ENCODE measurements at regions not wholly inside any gene's neighbourhood (a gene's known extent, or its start where the extent isn't known, plus 50 kb on each side); places are given as distances from the start of the nearest gene placed in this dataset.

DNA sequence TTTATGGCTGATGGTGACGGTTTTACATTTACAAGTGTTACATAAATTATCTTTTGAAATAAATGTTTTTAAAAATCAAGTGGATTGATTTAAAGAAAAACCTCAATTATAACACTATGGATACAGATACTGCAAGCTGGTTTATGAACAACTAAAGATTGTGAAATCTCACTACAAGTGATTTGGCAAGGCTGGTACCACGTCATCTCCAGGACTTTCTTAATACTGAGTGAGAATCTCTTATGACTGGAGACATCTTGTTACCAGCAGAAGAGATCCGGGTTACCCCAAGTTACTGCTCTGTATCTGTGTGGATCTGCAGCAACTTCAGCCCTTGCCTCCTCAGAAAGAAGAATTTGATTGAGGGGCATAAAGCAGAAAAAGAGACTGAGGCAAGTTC, 452.9 kb downstream of the MN1 start:
- intact Hi-C loops (cut with DNase I): no loop called here
- Histone ChIP-seq H3K27ac (no peak overlapping the region), H3K36me3 (replicated peaks in 1 of 2) (no peaks in the 10 kb centered on the region), H3K4me1 (replicated peaks in 1 of 2) (no peaks in the 10 kb centered on the region), H3K9me3 (replicated peaks in 1 of 3) (no peaks in the 10 kb centered on the region), H3K4me3 (no peak overlapping the region), H3K27me3 (peaks cover 4% of the 10 kb centered on the region)
- WGBS, 4 donors: 66 to 76% (median 70%) methylated on average over 3 of the region's 3 CpGs
- no peak for DNase-seq
- TF ChIP-seq, protein P1, sequence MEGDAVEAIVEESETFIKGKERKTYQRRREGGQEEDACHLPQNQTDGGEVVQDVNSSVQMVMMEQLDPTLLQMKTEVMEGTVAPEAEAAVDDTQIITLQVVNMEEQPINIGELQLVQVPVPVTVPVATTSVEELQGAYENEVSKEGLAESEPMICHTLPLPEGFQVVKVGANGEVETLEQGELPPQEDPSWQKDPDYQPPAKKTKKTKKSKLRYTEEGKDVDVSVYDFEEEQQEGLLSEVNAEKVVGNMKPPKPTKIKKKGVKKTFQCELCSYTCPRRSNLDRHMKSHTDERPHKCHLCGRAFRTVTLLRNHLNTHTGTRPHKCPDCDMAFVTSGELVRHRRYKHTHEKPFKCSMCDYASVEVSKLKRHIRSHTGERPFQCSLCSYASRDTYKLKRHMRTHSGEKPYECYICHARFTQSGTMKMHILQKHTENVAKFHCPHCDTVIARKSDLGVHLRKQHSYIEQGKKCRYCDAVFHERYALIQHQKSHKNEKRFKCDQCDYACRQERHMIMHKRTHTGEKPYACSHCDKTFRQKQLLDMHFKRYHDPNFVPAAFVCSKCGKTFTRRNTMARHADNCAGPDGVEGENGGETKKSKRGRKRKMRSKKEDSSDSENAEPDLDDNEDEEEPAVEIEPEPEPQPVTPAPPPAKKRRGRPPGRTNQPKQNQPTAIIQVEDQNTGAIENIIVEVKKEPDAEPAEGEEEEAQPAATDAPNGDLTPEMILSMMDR (IDR thresholded peaks at IDR 0.05): no peak
- no peak for TF ChIP-seq POLR2A (IDR thresholded peaks at IDR 0.05)

DNA sequence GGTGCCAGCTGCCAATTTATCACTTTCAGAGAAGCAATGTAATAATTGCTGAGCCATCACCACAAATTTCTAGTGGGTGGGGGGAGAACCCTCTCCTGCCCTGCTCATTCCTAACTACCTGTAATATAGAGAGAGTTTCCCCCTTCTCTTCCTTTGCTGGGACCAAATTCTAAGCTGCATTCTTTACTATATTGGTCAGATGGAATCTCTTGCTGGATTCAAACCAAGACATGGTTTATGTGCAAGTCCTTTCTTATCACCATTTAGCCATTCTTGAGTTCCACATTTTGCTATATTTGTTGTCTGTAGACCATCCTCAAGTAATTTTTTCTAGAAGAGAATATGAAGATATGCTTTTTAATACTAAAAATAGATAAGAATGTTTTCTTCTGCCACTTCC, 452.1 kb downstream of the MN1 start:
- DNase-seq: no peak
- H3K4me3 ChIP-seq: no peak overlapping the region
- H3K9me3 ChIP-seq (replicated peaks in 1 of 3): no peaks in the 10 kb centered on the region
- intact Hi-C loops (cut with DNase I): no loop called here
- no peaks in the 10 kb centered on the region for H3K4me1 ChIP-seq (replicated peaks in 1 of 2)
- TF ChIP-seq, protein P1 (IDR thresholded peaks at IDR 0.05): no peak
- no peak for TF ChIP-seq POLR2A (IDR thresholded peaks at IDR 0.05)
- no peak overlapping the region for H3K27ac ChIP-seq
- peaks cover 4% of the 10 kb centered on the region for H3K27me3 ChIP-seq
- H3K36me3 ChIP-seq (replicated peaks in 1 of 2): no peaks in the 10 kb centered on the region

DNA sequence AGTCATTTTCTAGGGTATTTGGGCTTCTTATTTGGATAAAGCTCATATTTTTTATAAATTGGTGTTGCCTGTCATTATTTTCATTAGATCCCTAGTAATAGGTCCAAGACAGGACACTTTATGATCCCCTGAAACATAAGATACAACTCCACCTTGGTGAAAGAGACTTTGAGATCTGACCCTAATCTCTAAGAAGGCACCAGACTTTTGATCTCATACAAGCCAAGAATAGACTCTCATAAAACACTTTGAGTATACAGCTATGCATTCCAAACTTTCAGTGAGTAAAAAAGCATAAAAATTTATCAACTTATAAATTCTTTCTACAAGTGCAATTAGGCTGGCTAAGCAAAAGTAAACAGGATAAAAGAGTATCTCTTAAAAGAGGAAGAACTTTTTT, 451.2 kb downstream of the MN1 start:
- TF ChIP-seq, protein P1 (IDR thresholded peaks at IDR 0.05): no peak
- TF ChIP-seq POLR2A (IDR thresholded peaks at IDR 0.05): no peak
- no peaks in the 10 kb centered on the region for H3K36me3 ChIP-seq (replicated peaks in 1 of 2)
- DNase-seq: no peak
- no peaks in the 10 kb centered on the region for H3K4me1 ChIP-seq (replicated peaks in 1 of 2)
- H3K27ac ChIP-seq: no peak overlapping the region
- intact Hi-C loops (cut with DNase I): no loop called here
- no peaks in the 10 kb centered on the region for H3K9me3 ChIP-seq (replicated peaks in 1 of 3)
- peaks cover 4% of the 10 kb centered on the region for H3K27me3 ChIP-seq
- no peak overlapping the region for H3K4me3 ChIP-seq

DNA sequence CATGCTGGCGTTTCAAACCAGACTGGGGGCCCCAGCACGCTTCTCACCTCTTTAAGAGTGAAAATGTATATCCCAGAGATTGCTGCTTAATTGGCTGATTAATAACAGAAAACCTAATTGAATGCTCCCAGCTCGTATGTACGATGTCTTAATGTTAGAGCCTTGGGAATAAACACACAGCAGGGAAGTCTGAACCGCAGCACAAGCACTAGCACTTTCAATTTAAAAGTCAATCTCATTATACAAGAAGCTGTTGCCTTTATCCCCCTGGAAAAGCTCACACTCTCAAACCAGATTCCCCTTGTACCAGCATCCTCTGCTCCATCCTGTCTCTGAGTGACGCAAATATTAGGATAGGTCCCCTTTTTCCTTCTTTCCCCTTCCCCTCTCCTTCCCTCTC, 449.1 kb downstream of the MN1 start:
- no peak for DNase-seq
- WGBS, 4 donors: 42 to 48% (median 46%) methylated on average over 6 of the region's 6 CpGs

More for the DNA sequence above, 449.1 kb downstream of the MN1 start:
- H3K9me3 ChIP-seq (replicated peaks in 1 of 3): peaks cover 0 to 7% (median 4%) of the 10 kb centered on the region in 3 donors
- no peaks in the 10 kb centered on the region for H3K36me3 ChIP-seq (replicated peaks in 1 of 2)
- H3K4me1 ChIP-seq (replicated peaks in 1 of 2): no peaks in the 10 kb centered on the region
- intact Hi-C loops (cut with DNase I): no loop called here
- peaks cover 4% of the 10 kb centered on the region for H3K27me3 ChIP-seq
- no peak overlapping the region for H3K4me3 ChIP-seq
- TF ChIP-seq, protein P1 (IDR thresholded peaks at IDR 0.05): no peak
- TF ChIP-seq POLR2A (IDR thresholded peaks at IDR 0.05): no peak
- no peak overlapping the region for H3K27ac ChIP-seq

Measured in adrenal gland (tissue), 9 donors.